ENCODE measurements at regions not wholly inside any gene's neighbourhood (a gene's known extent, or its start where the extent isn't known, plus 50 kb on each side); places are given as distances from the start of the nearest gene placed in this dataset.

GRCh38 chr7:67553378-67553777 is 556.7 kb downstream of the TYW1 start:
- TF ChIP-seq CTCF (IDR thresholded peaks at IDR 0.05), result no peak
- no peak for TF ChIP-seq POLR2A (IDR thresholded peaks at IDR 0.05)
